ENCODE measurements at regions not wholly inside any gene's neighbourhood (a gene's known extent, or its start where the extent isn't known, plus 50 kb on each side); places are given as distances from the start of the nearest gene placed in this dataset.

DNA sequence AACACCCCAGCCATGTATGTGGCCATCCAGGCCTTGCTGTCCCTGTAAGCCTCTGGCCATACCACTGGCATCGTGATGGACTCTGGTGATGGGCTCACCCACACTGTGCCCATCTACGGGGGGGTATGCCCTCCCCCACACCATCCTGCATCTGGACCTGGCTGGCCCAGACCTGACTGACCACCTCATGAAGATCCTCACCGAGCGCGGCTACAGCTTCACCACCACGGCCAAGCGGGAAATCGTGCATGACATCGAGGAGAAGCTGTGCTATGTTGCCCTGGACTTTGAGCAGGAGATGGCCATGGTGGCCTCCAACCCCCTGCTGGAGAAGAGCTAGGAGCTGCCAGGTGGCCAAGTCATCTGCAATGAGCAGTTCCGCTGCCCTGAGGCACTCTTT is 80.4 kb upstream of the ZCCHC2 start:
- TF ChIP-seq EZH2 (IDR thresholded peaks at IDR 0.05; ENCODE audit: insufficient read depth, low read length), result no peak
- TF ChIP-seq, protein P1, sequence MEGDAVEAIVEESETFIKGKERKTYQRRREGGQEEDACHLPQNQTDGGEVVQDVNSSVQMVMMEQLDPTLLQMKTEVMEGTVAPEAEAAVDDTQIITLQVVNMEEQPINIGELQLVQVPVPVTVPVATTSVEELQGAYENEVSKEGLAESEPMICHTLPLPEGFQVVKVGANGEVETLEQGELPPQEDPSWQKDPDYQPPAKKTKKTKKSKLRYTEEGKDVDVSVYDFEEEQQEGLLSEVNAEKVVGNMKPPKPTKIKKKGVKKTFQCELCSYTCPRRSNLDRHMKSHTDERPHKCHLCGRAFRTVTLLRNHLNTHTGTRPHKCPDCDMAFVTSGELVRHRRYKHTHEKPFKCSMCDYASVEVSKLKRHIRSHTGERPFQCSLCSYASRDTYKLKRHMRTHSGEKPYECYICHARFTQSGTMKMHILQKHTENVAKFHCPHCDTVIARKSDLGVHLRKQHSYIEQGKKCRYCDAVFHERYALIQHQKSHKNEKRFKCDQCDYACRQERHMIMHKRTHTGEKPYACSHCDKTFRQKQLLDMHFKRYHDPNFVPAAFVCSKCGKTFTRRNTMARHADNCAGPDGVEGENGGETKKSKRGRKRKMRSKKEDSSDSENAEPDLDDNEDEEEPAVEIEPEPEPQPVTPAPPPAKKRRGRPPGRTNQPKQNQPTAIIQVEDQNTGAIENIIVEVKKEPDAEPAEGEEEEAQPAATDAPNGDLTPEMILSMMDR (IDR thresholded peaks at IDR 0.05; ENCODE audit: insufficient read depth, low read depth, low read length), result no peak
